ENCODE measurements at regions not wholly inside any gene's neighbourhood (a gene's known extent, or its start where the extent isn't known, plus 50 kb on each side); places are given as distances from the start of the nearest gene placed in this dataset.
A peak's percentile ranks its signal among the peaks of the same experiment; 100 is the strongest.

DNA sequence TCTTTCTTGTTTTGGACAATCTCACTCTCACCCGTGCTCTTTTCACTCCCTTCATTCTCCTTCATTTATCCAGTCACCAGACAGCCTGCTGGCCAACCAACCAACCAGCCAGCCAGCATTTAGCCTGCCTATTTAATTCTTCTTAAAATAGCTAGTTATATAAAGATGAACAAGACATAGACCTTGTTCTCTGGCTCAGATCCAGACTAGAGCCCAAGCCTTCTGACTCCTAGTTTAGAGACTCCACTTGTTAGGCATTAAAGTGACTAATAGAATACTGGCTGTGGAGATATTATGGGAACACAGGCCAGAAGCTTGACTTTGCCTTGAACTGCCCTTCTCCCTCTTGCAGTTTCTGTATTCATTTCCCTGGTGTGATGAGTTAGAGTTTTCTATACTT is 215.3 kb upstream of the THRB start:
- TF ChIP-seq, protein P1, sequence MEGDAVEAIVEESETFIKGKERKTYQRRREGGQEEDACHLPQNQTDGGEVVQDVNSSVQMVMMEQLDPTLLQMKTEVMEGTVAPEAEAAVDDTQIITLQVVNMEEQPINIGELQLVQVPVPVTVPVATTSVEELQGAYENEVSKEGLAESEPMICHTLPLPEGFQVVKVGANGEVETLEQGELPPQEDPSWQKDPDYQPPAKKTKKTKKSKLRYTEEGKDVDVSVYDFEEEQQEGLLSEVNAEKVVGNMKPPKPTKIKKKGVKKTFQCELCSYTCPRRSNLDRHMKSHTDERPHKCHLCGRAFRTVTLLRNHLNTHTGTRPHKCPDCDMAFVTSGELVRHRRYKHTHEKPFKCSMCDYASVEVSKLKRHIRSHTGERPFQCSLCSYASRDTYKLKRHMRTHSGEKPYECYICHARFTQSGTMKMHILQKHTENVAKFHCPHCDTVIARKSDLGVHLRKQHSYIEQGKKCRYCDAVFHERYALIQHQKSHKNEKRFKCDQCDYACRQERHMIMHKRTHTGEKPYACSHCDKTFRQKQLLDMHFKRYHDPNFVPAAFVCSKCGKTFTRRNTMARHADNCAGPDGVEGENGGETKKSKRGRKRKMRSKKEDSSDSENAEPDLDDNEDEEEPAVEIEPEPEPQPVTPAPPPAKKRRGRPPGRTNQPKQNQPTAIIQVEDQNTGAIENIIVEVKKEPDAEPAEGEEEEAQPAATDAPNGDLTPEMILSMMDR (conservative IDR thresholded peaks at IDR 0.05; ENCODE audit: control insufficient read depth, insufficient read depth, low read depth, low read length), result no peak
- no peak overlapping the region for H3K4me3 ChIP-seq (ENCODE audit: control insufficient read depth, low read depth, low read length)
- peak; percentile 14 for DNase-seq (ENCODE audit: low read depth)

DNA sequence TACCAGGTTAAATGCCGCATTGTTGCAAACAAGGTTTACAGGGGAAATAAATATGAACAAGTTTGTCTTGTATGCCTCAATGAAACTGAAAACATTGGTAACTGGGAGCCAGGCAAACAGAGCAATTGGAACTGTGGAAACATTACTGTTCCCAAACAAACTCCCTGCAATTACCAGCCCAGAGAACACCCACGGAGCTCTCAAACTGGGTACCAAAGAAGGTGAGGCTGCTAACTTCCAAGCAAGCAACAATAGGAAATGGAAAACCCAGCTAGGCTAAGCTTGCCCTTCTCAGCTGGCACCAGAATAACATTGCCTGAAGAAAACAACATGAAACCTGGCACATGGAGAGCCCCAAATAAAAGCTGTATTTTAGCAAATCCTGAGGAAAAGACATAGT is 218.9 kb upstream of the THRB start:
- H3K4me3 ChIP-seq (ENCODE audit: control insufficient read depth, low read depth, low read length), result no peak overlapping the region
- TF ChIP-seq, protein P1 (conservative IDR thresholded peaks at IDR 0.05; ENCODE audit: control insufficient read depth, insufficient read depth, low read depth, low read length), result no peak
- DNase-seq (ENCODE audit: low read depth), result no peak

- no peak overlapping the region for H3K4me3 ChIP-seq (ENCODE audit: control insufficient read depth, low read depth, low read length)
- DNase-seq (ENCODE audit: low read depth), result no peak
- TF ChIP-seq, protein P1 (conservative IDR thresholded peaks at IDR 0.05; ENCODE audit: control insufficient read depth, insufficient read depth, low read depth, low read length), result no peak
Measured at GRCh38 chr3:24714436-24714835, 219.8 kb upstream of the THRB start.

DNA sequence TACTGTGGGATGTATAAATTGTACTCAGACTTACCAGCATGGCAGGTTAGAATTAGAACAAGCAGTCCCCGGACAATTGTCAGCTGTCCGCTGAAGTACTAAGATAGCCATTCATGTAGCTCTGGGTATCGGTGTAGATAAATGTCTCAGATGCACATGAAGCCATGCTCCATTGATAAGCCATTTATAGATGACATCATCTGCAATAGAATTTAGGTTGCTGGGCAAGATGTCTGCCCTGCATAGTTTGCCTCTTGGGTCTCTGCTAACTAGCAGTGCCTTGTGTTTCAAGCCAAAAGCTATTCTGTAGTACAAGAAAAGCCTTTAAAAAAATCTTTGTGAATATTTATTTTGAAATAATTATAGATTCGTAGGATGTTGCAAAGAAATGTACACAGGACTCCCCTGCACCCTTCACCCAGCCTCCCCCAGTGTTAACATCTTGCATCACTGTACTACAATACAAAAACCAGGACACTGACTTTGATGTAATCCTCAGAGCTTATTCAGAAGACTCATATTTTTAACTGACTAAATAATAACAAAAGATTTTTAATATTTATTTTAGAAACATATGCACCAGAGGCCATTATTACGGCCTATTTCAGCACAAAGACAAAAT is 220.6 kb upstream of the THRB start:
- no peak for DNase-seq (ENCODE audit: low read depth)
- TF ChIP-seq, protein P1 (conservative IDR thresholded peaks at IDR 0.05; ENCODE audit: control insufficient read depth, insufficient read depth, low read depth, low read length), result no peak
- no peak overlapping the region for H3K4me3 ChIP-seq (ENCODE audit: control insufficient read depth, low read depth, low read length)

DNA sequence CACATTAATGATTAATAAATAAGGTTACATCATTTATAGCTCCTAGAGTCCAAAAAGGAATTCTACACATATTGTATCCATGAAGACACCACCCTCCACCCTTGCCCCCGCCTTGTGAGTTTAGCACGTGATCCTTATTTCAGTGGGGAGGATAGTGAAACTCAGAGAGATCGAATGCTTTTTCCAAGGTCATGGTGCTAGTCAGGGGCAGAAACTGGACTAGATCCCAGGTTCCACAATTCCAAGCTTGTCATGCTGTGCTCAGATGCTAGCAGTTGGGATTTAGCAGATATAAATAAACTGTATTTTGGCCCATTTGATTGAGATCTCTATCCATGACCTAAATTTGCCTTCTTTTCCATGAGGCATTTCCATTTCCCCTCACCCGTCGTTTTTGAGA is 227.4 kb upstream of the THRB start:
- no peak for DNase-seq (ENCODE audit: low read depth)
- TF ChIP-seq, protein P1 (conservative IDR thresholded peaks at IDR 0.05; ENCODE audit: control insufficient read depth, insufficient read depth, low read depth, low read length), result no peak
- H3K4me3 ChIP-seq (ENCODE audit: control insufficient read depth, low read depth, low read length), result no peak overlapping the region

DNA sequence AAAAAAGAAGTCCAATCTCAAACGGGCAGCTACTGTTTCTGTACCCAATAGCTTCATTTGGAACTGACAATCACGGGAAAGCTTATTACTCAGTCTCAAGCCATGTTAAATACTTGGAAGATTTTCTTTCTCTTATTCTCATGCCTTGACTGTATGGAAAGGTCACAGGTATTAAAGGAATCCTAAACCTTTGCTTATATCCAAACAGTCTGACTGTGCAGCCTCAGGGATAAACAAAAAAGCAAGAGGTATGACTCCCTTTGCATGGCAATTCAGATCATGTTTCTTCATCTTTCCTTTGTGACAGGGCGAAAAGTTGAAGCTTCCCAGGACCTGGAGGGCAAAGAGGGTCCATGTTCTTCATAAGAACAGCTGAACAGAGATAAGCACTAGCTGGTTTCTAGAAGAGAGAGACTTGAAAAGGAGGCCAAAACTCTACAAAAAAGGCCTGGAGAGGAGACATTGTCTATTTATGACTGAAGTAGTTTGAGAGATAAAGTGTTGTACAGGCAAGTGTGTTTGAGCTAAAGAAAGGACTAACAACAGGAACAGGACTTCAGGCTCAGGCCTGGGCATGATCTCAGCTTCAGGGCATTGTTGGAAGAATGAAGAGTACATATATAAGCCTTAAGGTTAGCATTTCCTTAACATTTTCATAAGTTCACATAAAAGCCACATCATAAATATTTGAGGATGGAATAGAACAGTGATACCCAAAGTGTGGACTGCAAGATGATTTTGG is 231.0 kb upstream of the THRB start:
- TF ChIP-seq, protein P1 (conservative IDR thresholded peaks at IDR 0.05; ENCODE audit: control insufficient read depth, insufficient read depth, low read depth, low read length), result no peak
- no peak overlapping the region for H3K4me3 ChIP-seq (ENCODE audit: control insufficient read depth, low read depth, low read length)
- no peak for DNase-seq (ENCODE audit: low read depth)
